Colonic mucosa (tissue), 4 donors: ENCODE measurements at regions not wholly inside any gene's neighbourhood (a gene's known extent, or its start where the extent isn't known, plus 50 kb on each side); places are given as distances from the start of the nearest gene placed in this dataset.

Experiments used
- DNase-seq: peaks from one replicate; pipeline ENCODE4 v3.0.0-alpha.2; 2020
- H3K27ac ChIP-seq: fragments of 200-600 bp; one replicate; pipeline ENCODE4 v1.8.0; 2021
- H3K27me3 ChIP-seq: fragments of 200-600 bp; one replicate; pipeline ENCODE4 v1.8.0; 2021
- H3K36me3 ChIP-seq: fragments of 200-600 bp; one replicate; pipeline ENCODE4 v1.8.0; 2021
- H3K4me1 ChIP-seq: fragments of 200-600 bp; one replicate; pipeline ENCODE4 v1.8.0; 2021; ENCODE audit warnings: mild to moderate bottlenecking
- H3K4me3 ChIP-seq: fragments of 200-600 bp; one replicate; pipeline ENCODE4 v1.8.0; 2021
- H3K9ac ChIP-seq, 2 donors: one replicate each; pipeline ENCODE4 v1.7.0; 2013; ENCODE audit warnings: control low read depth in 2 of 2, low read depth in 2 of 2, low read length in 2 of 2
- H3K9me3 ChIP-seq: fragments of 200-600 bp; one replicate; pipeline ENCODE4 v1.8.0; 2021
- CTCF ChIP-seq: fragments of 200-600 bp; IDR thresholded peaks from one replicate; pipeline ENCODE4 v1.8.0; 2022; ENCODE audit warnings: antibody characterized with exemption, mild to moderate bottlenecking
- intact Hi-C: fragments of 100-400 bp; cut with DNase I; formaldehyde crosslinking; loops from one replicate; pipeline ENCODE4 v1.14.1; 2022
- donor health status: healthy.
- donor health status: DM: no; HTN: no; CAD: no.
- donor health status: DM: no; HTN: no; CAD: no.

GRCh38 chr7:91632234-91632940, 248.1 kb downstream of the MTERF1 start:
- DNase-seq: no peak
- intact Hi-C loops: no loop called here
- Histone ChIP-seq H3K4me1 (no peaks in the 10 kb centered on the region), H3K4me3 (no peak overlapping the region), H3K9me3 (no peaks in the 10 kb centered on the region), H3K27me3 (no peaks in the 10 kb centered on the region), H3K36me3 (no peaks in the 10 kb centered on the region), H3K27ac (no peak overlapping the region), H3K9ac (no peak overlapping the region)
- TF ChIP-seq CTCF: no peak

GRCh38 chr7:91633013-91633441, 247.5 kb downstream of the MTERF1 start:
- H3K4me3 ChIP-seq: no peak overlapping the region
- intact Hi-C loops: no loop called here

GRCh38 chr7:91634485-91635177, 245.9 kb downstream of the MTERF1 start:
- H3K4me1 ChIP-seq: no peaks in the 10 kb centered on the region
- no peak for TF ChIP-seq CTCF
- no peaks in the 10 kb centered on the region for H3K36me3 ChIP-seq
- no peaks in the 10 kb centered on the region for H3K27me3 ChIP-seq
- no peak overlapping the region for H3K4me3 ChIP-seq
- H3K27ac ChIP-seq: no peak overlapping the region
- no peak for DNase-seq
- H3K9me3 ChIP-seq: no peaks in the 10 kb centered on the region
- H3K9ac ChIP-seq: no peak overlapping the region
- intact Hi-C loops: no loop called here

More at GRCh38 chr7:91633013-91633441, 247.5 kb downstream of the MTERF1 start:
- H3K9ac ChIP-seq: no peak overlapping the region
- no peaks in the 10 kb centered on the region for H3K4me1 ChIP-seq
- H3K27ac ChIP-seq: no peak overlapping the region
- no peaks in the 10 kb centered on the region for H3K27me3 ChIP-seq
- H3K36me3 ChIP-seq: no peaks in the 10 kb centered on the region
- DNase-seq: no peak
- no peak for TF ChIP-seq CTCF
- no peaks in the 10 kb centered on the region for H3K9me3 ChIP-seq

- H3K9me3 ChIP-seq: no peaks in the 10 kb centered on the region
Measured at GRCh38 chr7:91636129-91636724, 244.3 kb downstream of the MTERF1 start.

More at GRCh38 chr7:91636129-91636724, 244.3 kb downstream of the MTERF1 start:
- H3K36me3 ChIP-seq: no peaks in the 10 kb centered on the region
- no peak overlapping the region for H3K4me3 ChIP-seq
- no peak overlapping the region for H3K27ac ChIP-seq
- H3K4me1 ChIP-seq: no peaks in the 10 kb centered on the region
- no peak overlapping the region for H3K9ac ChIP-seq
- no peaks in the 10 kb centered on the region for H3K27me3 ChIP-seq
- peak; percentile 22 for DNase-seq
- intact Hi-C loops: no loop called here
- peak; percentile 32 for TF ChIP-seq CTCF
